Activated CD4-positive, alpha-beta T cell treated with anti-CD3 and anti-CD28 coated beads for 24 hours (primary cell): ENCODE measurements at regions not wholly inside any gene's neighbourhood (a gene's known extent, or its start where the extent isn't known, plus 50 kb on each side); places are given as distances from the start of the nearest gene placed in this dataset.
"Not testable (repeated sequence)": the region's sequence is repeated elsewhere in the genome, so short reads cannot be mapped to it uniquely, and the experiment has no call there.

Experiments used
- DNase-seq, 2 donors: peaks; one replicate each; pipeline ENCODE4 v3.0.0-alpha.2; 2020; ENCODE audit warnings: low read depth in 2 of 2

DNA sequence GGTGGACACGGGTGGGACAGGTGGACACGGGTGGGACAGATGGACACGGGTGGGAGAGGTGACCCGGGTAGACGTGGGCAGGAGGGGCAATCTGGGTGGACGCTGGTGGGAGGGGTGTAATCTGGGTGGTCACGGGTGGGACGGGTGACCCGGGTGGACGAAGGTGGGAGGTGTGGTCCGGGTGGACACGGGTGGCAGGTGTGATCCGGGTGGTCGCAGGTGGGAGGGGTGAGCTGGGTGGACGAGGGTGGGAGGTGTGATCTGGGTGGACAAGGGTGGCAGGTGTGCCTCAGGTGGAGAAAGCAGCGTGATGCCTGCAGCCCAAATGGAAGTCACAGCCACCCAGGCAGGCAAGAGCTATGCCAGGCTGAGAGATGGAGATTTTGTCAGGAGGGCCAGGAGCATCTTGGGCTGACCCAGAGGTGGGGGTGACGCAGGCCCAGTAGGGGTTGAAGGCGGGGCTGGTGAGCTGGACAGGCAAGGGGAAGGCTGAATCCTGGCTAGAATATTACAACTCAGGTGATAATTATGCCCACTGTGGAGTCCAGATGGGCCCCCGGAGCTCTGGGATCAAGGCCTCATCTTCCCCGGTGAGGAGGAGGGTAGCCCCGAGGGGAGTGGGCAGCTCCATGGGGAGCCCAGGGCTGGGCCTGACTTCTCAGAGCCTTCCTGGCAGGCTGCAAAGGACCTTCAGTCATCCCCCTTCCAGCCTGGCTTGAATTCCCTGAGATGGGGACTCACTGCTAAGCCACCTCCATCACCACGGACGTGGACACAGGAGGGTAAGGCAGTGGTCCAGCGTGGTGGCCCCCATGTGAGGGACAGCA is 100.0 kb downstream of the ADRA2C start:
- no peak for DNase-seq

DNA sequence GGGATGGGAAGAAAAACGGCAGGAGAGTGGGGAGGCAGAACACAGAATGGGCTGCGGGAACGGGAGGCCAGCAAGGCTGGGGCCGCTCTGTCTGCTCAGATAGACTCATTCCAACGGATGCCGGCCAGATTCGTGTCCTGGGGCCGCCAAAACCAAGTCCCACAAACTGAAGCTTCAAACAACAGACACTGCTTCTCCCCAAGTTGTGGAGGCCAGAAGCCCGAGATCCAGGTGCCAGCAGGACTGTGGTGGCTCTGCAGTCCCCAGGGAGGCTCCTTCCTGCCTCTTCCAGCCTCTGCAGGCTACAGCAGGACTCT is 100.6 kb downstream of the ADRA2C start:
- no peak for DNase-seq

DNA sequence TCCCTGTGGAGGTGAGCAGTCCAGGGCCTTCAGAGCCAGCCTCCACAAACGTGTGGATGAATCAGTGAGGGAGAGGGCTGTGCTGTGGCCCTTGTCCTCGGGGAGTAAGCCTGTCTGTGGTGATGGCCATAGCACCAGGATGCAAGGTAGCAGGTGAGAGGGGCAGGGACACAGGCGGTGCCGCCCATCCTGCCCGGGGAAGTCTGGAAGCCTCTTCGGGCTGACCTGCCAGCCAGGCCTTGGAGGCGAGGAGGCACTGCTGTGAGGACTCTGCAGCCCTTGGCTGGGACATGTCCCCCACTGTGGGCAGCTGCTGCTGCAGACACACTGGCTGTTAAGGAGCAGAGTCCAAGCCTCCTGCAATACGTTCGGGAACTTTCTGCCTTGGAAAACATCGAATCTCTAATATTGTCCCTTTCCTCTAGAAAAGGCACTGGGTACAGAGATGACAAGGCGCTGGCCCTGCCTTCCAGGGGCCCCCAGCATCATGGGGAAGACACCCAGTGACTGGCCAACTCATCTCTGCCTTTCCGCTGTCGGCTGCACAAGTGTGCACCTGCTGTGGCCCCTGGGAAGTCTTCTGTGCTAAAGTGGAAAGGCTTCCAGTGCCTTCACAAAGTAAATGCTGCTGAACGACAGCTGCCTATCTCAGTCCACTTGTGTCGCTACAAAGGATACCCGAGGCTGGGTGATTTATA is 101.4 kb downstream of the ADRA2C start:
- no peak for DNase-seq

DNA sequence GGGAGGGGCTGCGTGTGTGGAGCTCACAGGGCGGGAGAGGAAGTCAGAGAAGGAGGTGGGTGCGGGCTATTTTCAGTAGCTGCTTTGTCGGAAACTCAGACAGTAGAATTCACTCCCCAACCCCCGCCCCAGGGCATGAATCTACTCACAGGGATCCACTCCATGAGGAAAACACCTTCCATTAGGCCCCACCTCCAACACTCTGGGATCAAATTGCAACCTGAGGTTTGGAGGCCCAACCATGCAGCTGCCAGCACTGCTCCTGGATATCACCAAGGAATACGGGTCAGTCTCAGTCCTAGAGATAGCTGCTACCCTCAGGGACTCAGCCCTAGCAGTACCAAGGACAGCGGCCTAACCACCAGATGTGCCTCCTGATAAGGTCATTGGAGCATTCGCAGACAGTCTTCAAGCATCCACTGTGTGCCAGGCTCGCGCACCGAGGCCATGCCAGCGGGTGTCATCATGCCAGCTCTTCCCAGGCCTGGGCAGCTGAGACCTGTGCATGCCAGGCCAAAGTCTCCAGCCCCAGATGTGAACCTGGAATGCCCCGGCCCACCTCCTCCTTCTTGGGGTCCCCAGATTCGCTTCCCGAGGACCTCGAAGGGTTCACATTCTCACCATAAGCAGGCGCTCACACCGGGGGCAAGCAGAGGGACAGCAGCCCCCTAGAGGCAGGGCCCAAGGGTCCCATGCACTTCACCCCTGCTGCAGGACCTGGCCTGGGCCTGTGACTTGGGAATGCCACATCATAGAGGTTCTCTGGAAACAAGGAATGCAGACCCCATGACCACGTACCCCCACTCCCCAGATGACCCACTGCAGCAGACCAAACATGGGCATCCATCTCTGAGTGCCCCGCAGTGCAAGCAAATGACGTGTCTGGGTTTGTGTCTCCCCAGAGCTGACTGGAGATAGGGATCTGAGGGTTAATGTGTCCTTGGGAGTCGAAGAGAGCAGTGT is 102.3 kb downstream of the ADRA2C start:
- DNase-seq: no peak

DNA sequence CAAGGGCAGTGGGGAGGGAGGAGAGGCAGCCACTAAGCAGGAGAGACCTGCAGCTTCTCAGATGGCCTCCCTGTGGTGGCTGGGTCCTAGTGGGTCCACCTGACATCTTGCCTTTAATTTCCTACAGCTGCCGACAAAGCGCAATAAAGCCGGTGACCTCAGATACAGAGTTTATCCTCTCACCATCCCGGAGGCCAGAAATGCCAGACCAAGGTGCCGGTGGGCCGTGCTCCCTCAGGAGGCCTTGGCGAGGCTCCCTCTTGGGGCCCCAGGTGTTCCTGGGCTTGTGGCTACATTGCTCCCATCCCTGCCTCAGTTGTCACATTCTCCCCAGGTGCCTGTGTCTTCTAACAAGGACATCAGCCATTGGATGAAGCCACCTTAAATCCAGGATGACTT is 103.0 kb downstream of the ADRA2C start:
- DNase-seq: no peak

DNA sequence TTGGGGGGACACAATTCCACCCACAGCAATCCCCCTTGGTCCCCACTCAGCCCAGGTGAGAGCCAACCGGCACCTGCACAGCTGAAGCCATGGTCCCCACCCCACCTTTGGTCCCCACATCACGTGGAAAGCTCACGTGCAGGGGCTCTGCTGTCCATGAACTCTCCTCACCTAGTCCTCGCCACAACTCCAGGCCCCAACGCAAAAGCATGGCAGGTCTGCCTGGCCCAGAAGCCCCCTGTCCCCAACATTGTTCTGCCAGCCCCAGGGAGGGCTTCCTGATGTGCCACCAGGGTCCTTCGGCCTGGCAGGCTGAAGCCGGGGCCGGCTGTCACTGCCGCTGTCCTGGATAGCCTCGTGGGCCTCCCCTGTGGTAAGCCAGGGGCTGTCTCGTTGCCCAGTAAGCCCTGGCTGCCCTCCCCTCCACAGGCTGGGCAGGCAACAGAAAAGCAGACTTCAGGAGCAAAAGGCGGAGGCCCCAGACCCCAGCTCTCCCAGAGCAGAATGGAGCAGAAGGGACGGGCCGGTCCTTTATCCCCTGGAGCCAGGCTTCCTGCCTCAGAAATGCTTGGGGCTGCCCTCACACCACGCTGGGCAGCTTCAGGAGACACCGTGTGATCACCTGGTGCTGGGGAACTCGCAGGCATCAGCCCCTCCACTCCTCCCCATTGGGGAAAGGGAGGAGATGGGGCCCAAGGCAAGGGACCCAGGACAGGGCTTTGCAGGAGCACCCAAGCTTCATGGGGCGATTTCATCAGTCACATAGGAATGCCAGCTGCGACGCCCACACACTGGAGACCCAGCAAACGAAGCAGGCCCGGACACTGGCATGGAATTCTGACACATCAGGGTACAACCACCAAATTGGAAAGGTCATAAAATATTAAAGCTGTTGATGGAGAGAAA is 103.7 kb downstream of the ADRA2C start:
- no peak for DNase-seq

DNA sequence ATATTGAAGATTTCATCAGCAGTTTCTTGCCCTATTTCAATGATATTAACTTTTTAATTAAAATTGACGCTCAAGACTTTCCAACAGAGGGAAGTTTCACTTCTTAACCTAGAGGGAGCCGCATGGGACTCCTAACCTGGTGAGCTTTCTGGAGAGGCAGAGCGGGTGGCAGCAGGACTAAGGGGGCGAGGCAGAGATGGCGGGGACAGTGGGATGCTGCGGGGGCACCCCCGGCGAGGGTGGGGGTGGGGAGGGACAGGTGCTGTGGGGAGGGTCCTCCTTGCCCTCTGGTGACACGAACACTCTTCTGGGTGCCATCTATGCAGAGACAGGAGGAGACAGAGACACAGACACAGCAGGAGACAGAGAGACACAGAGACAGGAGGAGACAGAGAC is 104.4 kb downstream of the ADRA2C start:
- DNase-seq: no peak

DNA sequence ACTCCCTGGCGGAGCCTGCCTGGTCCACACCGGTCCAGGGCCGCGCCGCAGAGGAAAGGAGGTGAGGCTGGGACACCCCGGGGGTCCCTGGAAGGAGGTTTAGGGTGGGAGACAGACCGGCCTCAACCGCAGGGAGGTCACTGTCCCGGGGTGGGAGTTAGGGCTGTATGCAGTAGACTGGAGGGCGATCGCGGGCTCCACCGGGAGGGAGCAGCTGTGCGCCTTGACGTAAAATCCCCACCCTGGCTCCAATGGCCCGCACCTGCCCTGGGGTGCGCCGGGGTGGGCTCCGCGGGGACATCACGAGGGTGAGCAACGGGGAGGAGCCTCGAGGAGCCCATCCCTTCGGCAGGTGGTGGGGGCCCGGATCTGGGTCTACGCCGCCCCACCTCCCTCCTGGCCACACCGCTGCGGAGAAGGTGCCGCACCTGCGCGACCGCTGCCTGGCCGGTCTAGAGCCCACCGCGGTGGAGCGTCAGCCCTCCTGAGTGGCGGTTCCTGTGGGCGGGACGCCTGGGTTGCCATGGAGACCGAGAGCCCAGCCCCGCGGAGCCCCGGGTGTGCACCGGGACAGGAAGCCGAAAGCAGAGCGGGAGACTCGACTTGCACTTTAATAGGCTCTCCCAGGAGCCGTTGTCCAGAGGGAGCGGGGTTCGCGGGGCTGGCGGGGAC is 105.1 kb downstream of the ADRA2C start:
- no peak for DNase-seq

DNA sequence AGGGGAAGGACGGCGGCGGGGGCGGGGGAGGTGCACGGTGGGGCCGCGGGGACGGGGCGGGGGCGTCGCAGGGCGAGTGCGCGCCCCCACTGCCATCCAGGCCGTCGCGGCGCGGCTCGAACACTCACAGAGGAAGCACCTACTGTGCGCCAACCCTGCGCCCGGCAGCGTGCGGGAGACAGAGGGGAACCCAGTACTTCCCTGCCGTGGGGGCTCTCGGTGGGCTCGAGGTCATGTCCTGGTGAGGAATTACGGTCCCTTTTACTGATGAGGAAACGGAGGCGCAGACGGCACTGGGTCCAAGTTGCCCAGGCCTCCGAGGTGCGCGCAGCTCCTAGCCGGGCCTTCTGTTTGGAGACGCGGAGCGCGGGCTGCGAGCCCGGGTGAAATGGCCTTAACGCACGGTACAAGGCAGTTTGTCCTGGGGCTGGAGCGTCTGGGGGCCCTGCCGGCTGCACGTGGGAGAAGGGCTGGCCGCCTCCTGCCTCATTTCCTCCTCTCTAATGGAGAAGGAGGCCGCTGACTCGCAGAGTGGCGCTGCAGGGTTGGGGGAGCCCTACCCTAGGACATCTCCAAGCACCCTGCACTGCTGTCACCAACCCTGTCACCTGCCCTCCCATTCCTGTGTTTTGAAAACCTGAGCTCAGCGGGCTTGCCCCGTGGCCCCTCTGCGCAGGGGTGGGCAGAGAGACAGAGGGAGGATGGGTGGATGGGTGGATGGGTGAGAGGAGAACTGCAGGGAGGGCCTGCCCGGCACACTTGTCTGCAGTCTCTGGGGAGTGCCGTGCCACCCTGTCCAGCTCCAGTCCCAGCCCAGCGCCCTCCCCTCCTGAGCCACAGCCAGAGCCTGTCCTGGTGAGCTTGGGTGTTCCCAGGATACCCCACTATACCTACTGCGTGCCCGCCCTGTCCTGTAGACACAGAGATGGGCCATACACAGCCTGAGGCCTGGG is 106.0 kb downstream of the ADRA2C start:
- no peak for DNase-seq

DNA sequence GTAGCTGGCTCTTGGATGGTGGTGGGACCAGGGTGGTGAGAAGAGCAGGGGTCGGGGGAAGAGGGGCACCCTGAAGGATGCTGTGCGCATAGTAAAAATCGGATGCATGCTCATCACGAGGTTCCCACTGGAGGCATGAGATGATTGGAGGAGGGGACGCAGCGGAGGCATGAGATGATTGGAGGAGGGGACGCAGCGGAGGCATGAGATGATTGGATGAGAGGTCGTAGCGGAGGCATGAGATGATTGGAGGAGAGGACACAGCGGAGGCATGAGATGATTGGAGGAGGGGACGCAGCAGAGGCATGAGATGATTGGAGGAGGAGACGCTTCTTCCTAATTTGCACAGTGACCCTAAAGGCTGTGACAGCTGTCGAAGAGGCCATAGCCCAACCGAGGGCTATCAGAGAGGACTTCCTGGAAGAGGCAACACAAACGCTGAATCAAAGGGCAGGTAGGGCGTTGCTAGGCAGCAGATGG is 106.7 kb downstream of the ADRA2C start:
- DNase-seq: no peak

DNA sequence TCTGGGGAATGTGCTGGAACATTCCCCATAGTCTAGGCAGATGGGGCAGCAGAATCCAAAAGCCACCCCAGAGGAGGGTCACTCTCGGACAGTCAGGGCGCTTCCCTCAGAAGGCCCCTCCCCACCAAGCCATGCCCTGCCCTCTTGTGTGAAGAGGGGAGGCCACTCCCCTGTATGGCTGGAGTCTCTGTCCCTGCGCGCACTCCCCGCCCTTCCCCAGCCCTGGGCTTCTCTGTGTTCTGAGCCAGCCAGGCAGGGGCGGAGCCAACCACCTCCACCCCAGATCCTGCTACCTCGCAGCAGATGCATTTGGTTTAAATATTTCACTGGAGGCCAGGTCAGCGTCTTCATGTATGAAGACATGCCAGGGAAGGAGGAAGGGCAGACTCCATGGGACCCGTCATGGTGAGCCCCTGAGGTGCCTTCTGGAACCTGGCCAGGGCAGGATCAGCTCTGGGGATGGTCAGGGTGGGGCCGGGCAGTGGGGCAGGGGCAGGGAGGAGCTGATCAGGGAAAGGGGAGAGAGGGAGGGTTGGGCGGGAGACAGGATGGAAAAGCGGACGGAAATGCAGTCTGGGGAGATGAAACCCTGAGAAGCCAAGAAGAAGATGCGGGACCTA is 107.3 kb downstream of the ADRA2C start:
- DNase-seq: no peak

DNA sequence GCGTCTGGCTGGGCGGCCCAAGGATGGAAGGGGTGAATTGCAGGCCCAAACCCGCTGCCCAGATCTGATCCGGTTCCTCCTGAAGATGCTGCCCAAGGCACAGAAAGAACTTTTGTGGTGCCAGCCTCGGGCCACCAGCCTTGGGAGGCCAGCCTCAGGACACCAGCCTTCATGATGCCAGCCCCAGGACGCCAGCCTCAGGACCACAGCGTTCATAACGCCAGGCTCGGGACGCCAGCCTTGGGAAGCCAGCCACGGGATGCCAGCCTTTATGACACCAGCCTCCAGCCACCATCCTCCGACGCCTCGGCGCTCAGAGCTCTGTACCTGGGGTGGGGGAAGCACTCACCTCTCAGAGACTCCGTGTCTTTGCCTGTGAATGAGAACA is 107.8 kb downstream of the ADRA2C start:
- DNase-seq: no peak

DNA sequence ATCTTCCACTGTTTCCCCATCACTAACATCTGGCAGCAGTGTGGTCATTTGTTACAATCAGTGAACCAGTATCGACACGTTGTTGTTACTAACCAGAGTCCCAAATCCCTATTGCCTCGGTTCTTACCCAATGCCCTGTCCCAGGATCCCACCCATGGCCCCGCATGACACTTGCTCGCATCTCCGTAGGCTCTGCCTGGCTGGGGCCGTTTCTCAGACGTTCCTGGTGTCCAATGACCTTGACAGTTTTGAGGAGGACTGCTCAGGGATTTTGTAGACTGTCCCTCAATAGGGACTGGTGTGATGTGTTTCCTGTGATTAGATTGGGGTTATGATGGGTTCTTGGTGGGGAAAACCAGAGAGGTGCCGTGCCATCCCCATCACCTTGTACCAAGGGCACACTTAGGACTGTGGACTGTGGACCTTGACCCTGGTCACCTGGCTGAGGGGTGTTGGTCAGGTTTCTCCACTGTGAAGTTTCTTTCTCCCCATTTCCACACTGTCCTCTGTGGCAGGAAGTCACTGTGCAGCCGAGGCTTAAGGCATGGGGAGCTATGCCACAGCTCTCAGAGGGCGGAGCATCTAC is 108.4 kb downstream of the ADRA2C start:
- no peak for DNase-seq

DNA sequence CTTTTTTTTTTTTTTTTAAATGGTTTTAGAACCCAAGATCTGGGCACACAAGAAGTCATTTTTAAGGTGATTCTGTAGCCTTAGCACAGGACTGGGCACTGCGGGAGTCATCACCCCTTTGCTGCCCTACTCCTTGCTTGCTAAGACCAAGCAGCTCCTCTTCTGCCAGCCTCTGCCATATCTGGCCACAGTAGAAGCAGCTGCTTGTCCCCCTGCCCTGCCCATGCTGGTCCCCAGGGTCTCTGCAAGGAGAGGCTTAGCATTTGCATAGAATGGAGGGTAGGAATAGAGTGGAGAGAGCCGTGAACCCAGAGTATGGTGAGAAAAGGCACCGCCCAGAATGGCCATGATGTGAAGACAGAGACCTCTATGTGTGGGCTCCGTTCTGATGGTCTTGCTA is 109.3 kb downstream of the ADRA2C start:
- DNase-seq: no peak

DNA sequence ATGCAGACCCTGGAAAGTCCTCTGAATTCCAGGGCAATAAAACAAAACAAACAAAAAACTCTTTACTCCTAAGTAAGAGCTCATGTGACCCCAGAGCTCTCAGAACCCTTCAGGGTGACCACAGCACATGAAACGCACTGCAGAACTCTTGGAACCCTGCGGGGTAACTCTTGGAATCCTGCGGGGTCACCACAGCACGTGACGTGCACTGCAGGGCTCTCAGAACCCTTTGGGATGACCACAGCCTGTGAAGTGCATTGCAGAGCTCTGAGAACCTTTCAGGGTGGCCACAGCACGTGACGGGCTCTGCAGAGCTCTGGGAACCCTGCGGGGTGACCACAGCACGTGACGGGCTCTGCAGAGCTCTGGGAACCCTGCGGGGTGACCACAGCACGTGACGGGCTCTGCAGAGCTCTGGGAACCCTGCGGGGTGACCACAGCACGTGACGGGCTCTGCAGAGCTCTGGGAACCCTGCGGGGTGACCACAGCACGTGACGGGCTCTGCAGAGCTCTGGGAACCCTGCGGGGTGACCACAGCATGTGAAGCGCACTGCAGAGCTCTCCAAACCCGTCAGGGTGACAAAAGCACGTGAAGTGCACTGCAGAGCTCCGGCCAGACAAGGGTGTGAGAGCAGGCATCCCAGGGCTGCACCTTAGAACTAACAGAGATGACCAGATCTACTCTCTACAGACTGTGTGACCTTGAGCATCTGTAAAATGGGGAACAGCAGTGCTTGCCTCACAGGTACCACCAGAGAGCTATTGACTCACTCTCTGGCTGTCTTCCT is 110.1 kb downstream of the ADRA2C start:
- not testable (repeated sequence) for DNase-seq

DNA sequence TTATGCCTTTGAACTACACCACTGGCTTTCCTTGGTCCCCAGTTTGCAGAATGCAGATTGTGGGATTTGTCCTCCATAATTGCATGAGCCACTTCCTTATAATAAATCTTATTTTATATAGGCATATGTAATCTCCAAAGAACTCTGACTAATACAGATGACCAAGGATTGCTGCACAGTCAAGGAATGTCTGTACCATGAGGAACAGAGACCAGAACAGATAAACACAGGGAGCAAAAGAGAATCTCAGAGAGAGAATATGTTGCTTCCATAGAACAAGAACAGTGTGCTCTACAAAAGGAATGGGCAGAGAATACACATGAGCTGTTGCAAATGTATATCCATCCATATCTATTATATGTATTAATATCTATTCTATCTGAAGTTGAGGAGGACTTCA is 111.1 kb downstream of the ADRA2C start:
- DNase-seq: no peak

DNA sequence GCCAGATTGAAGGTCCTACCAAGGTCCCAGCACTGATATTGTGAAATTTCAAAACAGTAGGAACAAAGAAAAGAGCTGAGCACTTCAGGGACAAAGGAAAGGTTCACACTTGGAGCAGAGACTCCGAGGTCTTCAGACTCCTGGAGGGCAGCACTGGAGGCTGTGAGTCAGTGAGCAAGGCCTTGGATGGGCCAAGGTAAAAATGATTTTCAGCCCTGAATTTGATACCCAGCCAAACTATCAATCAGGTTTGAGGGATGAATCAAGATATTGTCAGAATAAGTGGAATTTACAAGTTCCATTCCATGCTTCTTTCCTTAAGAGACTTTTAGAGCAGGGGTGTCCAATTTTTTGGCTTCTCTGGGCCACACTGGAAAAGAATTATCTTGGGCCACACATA is 111.7 kb downstream of the ADRA2C start:
- no peak for DNase-seq

DNA sequence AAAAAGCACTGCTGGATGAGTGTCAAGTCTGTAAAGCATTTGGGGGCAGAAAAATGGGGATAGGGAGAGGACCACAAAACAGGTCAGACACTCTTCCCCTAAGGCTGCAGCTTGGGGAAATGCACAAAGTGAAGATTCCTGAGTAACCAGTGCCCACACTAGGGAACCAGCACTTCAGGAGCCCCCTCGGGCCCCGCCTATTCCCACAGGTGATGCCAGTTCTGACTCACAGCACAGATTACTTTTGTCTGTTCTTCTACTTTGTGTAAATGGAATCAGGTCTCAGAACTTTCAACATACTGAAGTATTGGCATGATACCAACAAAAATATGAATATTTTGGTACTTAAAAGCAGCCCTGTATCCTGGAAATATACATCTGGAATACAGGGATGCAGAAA is 112.5 kb downstream of the ADRA2C start:
- DNase-seq: no peak
